ENCODE measurements at regions not wholly inside any gene's neighbourhood (a gene's known extent, or its start where the extent isn't known, plus 50 kb on each side); places are given as distances from the start of the nearest gene placed in this dataset.
"Not testable (repeated sequence)": the region's sequence is repeated elsewhere in the genome, so short reads cannot be mapped to it uniquely, and the experiment has no call there.

- no peak overlapping the region for H3K27ac ChIP-seq
- TF ChIP-seq CTCF (IDR thresholded peaks at IDR 0.05): no peak
- no peak overlapping the region for H3K4me3 ChIP-seq
- no peak for DNase-seq (ENCODE audit: low spot score)
Observed at GRCh38 chr2:15819562-15820256, 120.6 kb upstream of the MYCN start.

GRCh38 chr2:15820257-15820566, 120.1 kb upstream of the MYCN start:
- no peak for TF ChIP-seq CTCF (IDR thresholded peaks at IDR 0.05)
- H3K27ac ChIP-seq: no peak overlapping the region
- no peak for DNase-seq (ENCODE audit: low spot score)
- H3K4me3 ChIP-seq: no peak overlapping the region

DNA sequence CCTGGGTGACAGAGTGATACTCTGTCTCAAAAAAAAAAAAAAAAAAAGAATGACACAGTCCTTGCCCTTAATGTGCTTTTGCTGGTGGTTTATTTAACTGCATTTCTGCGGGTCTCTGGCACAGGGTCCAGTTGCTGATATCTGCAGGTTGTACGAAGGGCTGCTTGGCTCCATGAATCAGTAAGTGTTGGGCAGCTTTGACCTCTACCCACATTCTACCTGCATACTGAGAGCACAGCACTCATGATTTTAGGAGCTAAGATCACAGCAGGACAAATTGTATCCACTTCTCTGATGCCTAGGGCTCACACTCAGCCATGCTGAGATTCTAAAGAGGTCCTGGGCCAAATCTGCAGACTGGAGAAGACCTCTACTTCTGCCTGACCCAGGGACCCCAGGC, 119.4 kb upstream of the MYCN start:
- no peak for TF ChIP-seq CTCF (IDR thresholded peaks at IDR 0.05)
- Histone ChIP-seq H3K4me3 (no peak overlapping the region), H3K27ac (no peak overlapping the region)
- DNase-seq (ENCODE audit: low spot score): no peak

GRCh38 chr2:15822151-15823044, 118.0 kb upstream of the MYCN start:
- no peak for TF ChIP-seq CTCF (IDR thresholded peaks at IDR 0.05)
- DNase-seq (ENCODE audit: low spot score): no peak
- H3K27ac ChIP-seq: no peak overlapping the region
- H3K4me3 ChIP-seq: no peak overlapping the region

- DNase-seq (ENCODE audit: low spot score): no peak
- no peak overlapping the region for H3K27ac ChIP-seq
- H3K4me3 ChIP-seq: no peak overlapping the region
- no peak for TF ChIP-seq CTCF (IDR thresholded peaks at IDR 0.05)
Observed at GRCh38 chr2:15823459-15824396, 116.6 kb upstream of the MYCN start.

GRCh38 chr2:15824467-15824866, 115.9 kb upstream of the MYCN start:
- DNase-seq (ENCODE audit: low spot score); H3K27ac ChIP-seq; H3K4me3 ChIP-seq: not testable (repeated sequence)
